ENCODE measurements at regions not wholly inside any gene's neighbourhood (a gene's known extent, or its start where the extent isn't known, plus 50 kb on each side); places are given as distances from the start of the nearest gene placed in this dataset.
"Not testable (repeated sequence)": the region's sequence is repeated elsewhere in the genome, so short reads cannot be mapped to it uniquely, and the experiment has no call there.

DNA sequence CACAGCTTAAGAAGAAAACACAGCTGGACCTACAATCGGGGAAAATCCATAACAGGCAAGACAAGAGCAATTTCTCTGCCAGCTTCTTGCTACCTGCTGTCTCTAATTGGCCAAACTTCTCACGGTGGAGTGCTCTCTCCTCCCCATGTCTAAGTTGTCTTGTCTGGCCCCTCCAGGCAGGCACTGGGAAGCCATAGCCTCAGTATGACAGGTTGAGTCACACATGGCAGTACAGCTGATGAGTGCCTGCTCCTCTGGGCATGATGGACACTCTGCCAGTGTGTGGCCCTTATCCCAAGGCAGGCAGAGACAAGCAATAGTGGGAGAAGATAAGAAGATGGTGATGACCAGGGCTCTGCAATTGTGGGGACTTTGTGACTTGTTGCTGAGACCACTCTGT, 551.8 kb downstream of the DIPK2A start:
- no peak for DNase-seq (ENCODE audit: low read depth)

DNA sequence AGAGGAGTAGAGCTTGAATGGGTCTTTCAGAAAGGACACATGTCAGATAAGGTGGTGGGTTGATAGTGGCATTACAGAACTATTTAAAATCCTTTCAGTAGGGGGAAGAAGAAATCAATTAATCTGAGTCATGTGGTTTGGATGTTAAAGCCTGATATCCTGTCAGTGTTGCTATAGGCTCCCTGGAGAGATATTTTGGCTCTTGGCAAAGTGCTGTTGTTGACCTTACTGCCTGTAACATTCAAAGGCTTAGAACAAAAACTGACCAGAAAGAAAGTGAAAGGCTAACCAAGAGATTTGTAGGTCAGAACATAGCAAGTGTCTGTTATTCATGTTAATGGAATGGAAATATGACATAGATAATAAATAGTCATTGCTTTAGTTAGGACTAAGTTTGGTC, 552.9 kb downstream of the DIPK2A start:
- peak; percentile 30 for DNase-seq (ENCODE audit: low read depth)

- DNase-seq (ENCODE audit: low read depth): no peak
Measured at GRCh38 chr3:144529566-144529965, 557.9 kb downstream of the DIPK2A start.

GRCh38 chr3:144544871-144545270, 573.2 kb downstream of the DIPK2A start:
- no peak for DNase-seq (ENCODE audit: low read depth)

GRCh38 chr3:144546539-144546938, 574.9 kb downstream of the DIPK2A start:
- no peak for DNase-seq (ENCODE audit: low read depth)

- no peak for DNase-seq (ENCODE audit: low read depth)
Measured at GRCh38 chr3:144548346-144548745, 576.7 kb downstream of the DIPK2A start.

GRCh38 chr3:144549166-144549565, 577.5 kb downstream of the DIPK2A start:
- no peak for DNase-seq (ENCODE audit: low read depth)

DNA sequence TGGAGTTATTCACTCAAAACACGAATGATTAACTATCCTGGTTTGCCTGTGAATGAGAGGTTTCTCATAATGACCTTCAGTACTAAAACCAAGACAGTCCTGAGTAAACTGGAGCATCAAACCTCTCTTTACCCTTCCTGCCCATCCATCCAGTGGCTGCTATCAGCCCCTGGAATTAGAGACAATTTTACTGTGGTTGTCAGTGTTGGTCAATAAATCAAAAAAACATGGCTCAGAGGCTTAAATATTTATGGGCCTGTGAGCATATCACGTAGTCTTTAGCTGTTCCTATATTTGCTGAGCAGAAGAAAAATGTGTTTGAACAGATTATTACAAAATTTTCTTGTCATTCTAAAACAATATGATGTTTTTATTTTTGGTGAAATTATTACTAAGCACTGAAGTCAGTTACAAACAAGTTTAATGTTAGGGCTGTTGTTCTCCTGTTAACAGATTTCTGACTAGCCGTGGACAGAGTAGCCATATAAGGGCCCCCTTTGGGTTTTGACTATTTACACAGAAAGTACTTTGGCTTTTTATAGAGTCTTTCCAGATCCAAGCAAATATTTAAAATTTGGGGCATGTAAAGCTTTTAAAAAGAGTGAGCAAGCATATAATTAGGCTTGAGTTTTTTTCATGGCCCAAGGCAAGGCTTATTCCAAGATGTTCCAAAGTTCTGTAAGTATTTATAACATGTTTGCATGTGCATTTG, 580.9 kb downstream of the DIPK2A start:
- DNase-seq (ENCODE audit: low read depth): no peak

GRCh38 chr3:144553301-144553700, 581.7 kb downstream of the DIPK2A start:
- no peak for DNase-seq (ENCODE audit: low read depth)

GRCh38 chr3:144554889-144555288, 583.3 kb downstream of the DIPK2A start:
- DNase-seq (ENCODE audit: low read depth): no peak

DNA sequence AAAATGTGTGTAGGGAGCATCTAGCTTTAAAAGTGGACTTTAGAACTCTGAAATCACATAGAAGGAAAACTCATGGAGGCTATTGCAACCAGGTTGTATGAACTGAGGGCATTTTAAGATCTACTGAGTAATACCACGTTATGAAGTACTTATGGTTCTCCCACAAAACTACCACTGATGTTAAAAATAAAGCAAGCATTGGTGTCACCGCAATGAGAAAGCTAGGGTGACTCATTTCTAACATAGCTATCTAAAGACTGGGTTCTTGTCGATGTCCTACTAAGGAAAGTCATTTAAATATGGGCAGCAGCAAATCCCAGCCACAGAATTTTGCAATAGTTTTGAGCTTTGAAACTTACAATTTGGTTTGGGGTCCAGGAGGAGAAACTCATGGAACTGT, 584.8 kb downstream of the DIPK2A start:
- DNase-seq (ENCODE audit: low read depth): no peak

DNA sequence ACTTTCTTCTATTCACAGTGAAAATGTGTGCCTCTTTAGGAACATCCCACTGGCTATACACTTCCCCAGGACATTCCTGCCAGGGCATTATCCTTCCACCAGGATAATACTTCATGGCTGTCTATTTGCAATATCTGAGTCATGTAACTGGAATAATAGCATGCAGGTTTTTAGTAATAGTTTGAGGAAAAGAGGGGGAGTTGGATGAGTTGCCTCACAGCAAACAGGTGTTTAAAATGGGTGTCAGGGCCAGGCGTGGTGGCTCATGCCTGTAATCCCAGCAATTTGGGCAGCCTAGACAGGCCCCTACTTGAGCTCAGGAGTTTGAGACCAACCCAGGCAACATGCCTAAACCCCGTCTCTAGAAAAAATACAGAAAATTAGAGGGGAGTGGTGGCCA, 585.9 kb downstream of the DIPK2A start:
- no peak for DNase-seq (ENCODE audit: low read depth)

- no peak for DNase-seq (ENCODE audit: low read depth)
Measured at GRCh38 chr3:144564011-144564410, 592.4 kb downstream of the DIPK2A start.

DNA sequence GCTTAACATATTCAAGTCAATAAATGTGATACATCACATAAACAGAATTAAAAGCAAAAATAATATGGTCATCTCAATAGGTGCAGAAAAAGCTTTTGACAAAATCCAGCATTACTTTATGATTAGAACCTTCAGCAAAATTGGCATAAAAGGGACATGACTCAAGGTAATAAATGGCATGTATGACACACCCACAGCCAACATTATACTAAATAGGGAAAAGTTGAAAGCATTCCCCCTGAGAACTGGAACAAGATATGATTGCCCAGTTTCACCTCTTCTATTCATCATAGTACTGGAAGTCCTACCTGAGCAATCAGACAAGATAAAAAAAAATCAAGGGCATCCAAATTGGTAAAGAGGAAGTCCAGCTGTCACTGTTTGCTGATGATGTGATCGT, 594.7 kb downstream of the DIPK2A start:
- DNase-seq (ENCODE audit: low read depth): no peak

DNA sequence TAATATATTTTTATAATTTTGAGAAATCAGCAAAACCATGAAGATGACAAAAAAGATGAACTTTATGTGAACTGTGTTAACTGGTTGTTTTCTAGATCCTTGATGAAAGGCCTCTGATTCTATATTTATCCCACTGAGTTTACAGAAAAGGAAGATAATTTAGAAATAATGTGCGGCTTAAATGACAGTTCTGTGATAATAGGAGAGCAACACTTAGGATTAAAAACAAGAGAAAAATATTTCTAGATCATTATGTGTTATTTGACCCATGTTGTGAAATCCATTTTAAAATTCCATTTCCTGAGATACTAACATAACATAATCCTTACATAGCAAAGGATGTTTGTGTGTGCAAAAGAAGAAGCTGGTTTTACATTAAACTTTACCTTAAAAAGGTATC, 598.0 kb downstream of the DIPK2A start:
- no peak for DNase-seq (ENCODE audit: low read depth)

DNA sequence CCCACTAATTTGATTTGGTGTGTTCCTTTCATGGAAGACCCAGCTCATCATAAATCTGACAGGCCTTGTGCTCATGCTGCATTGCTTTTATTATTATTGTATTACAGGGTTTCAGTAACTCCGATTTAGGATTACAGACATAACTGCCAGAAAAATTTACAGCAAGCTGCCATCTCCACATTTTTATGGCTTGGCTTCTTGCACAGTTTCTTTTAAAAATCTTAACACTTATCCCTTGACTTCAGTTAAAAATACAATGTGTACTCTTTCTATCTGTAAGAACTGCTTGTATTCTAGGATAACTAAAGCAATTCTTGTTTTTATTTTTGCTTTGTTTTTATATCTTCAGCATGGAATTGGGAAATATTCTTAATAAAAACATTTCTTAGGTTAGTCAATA, 612.2 kb downstream of the DIPK2A start:
- DNase-seq (ENCODE audit: low read depth): peak; percentile 3

GRCh38 chr3:144585408-144585807, 613.8 kb downstream of the DIPK2A start:
- DNase-seq (ENCODE audit: low read depth): no peak

DNA sequence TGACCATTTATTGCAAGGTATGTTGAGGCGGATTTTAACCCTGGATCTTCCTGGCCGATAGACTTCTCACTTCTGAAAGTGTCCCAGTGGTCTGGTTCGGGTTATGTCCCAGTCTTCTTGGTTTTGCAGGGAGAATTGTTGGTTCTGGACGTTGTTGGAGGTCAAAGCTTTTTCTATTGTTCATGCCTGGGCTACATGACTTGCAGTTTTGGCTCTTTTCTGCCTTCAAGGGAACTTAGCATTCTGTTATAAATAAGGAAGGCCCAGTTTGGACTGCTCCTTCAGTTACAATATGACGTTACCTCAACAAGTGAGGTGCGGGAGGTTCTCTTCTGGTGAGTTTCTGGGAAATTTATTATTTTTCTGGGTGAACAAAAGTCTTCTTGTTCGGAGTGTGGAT, 614.3 kb downstream of the DIPK2A start:
- DNase-seq (ENCODE audit: low read depth): no peak

- peak; percentile 93 for DNase-seq (ENCODE audit: low read depth)
Measured at GRCh38 chr3:144586382-144586781, 614.8 kb downstream of the DIPK2A start.

DNA sequence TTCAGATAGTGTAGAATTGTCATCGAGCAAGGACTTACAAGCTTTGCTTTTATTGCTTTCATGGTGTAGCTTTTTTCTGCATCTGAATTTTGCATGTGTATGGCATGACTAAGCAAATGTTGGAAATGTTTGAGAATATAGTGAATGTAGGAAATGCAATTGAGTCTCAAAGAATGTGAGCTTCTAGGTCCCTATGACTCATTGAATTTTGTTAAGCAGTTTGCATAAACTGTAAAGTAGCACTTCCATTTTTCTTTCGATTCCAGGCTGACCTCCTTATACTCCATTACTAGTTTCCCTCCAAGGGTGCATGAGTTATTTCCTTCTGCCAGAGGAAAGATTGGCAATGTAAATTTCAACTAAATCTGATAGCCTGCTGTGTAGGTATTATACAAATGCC, 619.2 kb downstream of the DIPK2A start:
- DNase-seq (ENCODE audit: low read depth): peak; percentile 87

- DNase-seq (ENCODE audit: low read depth): no peak
Measured at GRCh38 chr3:144593881-144594280, 622.3 kb downstream of the DIPK2A start.

- DNase-seq (ENCODE audit: low read depth): not testable (repeated sequence)
Measured at GRCh38 chr3:144620236-144620635, 648.6 kb downstream of the DIPK2A start.

DNA sequence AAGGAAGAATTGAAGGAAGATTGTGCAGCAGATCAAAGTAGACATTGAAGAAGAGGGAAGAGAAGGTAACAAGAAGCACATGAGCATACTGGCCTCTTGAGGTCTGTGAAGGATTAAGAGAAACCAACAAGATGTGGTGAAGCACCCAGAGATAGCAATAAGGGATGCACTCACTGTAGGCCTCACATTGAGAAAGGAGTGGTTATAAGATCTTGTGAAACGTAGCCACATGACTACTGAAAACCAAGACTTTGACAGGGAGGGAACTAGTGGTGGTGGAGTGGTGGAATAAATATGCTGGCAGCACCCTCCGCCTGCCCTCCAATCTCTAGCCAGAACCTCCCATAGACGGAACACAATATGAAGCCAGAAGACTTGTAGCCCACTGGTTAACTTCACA, 651.2 kb downstream of the DIPK2A start:
- DNase-seq (ENCODE audit: low read depth): no peak

DNA sequence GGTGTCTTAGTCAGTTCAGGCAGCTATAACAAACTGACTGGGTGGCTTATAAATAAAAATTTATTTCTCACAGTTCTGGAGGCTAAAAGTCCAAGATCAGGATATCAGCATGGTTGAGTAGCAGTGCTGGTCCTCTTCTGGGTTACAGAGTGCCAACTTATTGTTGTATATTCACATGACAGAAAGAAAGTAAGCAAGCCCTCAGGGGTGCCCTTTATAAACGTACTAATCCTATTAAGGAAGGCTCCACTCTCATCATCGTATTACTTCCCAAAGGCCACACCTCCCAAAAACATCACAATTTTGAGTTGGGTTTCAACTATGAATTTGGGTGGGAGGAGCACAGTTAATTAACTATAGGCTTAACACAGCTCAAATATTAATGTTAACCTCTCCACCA, 653.0 kb downstream of the DIPK2A start:
- no peak for DNase-seq (ENCODE audit: low read depth)

GRCh38 chr3:144626835-144627234, 655.2 kb downstream of the DIPK2A start:
- no peak for DNase-seq (ENCODE audit: low read depth)
